Fibroblast of lung (primary cell): ENCODE measurements at regions not wholly inside any gene's neighbourhood (a gene's known extent, or its start where the extent isn't known, plus 50 kb on each side); places are given as distances from the start of the nearest gene placed in this dataset.

Experiments used
- DNase-seq, 2 donors: peaks; one replicate each; pipeline versions ENCODE4 v3.0.0 to v3.0.0-alpha.2; 2010; ENCODE audit warnings: low read depth in 2 of 2
- H2AFZ ChIP-seq: 2 replicates; pipeline ENCODE4 v1.5.1; 2012; ENCODE audit warnings: low read length, control low read depth, inconsistent platforms
- H3K27ac ChIP-seq: 2 replicates; pipeline ENCODE4 v1.5.1; 2011; ENCODE audit warnings: low read length, control low read depth; ENCODE audit not compliant: insufficient read depth
- H3K27me3 ChIP-seq: 2 replicates; pipeline ENCODE4 v1.5.1; 2011; ENCODE audit warnings: mild to moderate bottlenecking, low read length; ENCODE audit not compliant: control insufficient read depth, insufficient read depth
- H3K36me3 ChIP-seq: 2 replicates; pipeline ENCODE4 v1.5.1; 2011; ENCODE audit warnings: low read length; ENCODE audit not compliant: control insufficient read depth, insufficient read depth
- H3K4me1 ChIP-seq: 2 replicates; pipeline ENCODE4 v1.5.1; 2011; ENCODE audit warnings: low read length; ENCODE audit not compliant: control insufficient read depth, insufficient read depth; ENCODE audit errors: extremely low read depth
- H3K4me2 ChIP-seq: 2 replicates; pipeline ENCODE4 v1.5.1; 2011; ENCODE audit warnings: low read length, control low read depth; ENCODE audit not compliant: insufficient read depth; ENCODE audit errors: extremely low read depth
- H3K4me3 ChIP-seq, 4 experiments: fragments of 200-600 bp in 1 of 4; sonication (generic) in 1 of 4; replicated peaks in 1 of 4; 2 replicates each; pipeline ENCODE4 v1.5.1; 2011 to 2016; ENCODE audit warnings: low read length in 4 of 4, low read depth in 3 of 4, mild to moderate bottlenecking in 3 of 4, control low read depth in 2 of 4, inconsistent platforms in 1 of 4, mixed read lengths in 1 of 4; ENCODE audit not compliant: insufficient read depth in 1 of 4; ENCODE audit errors: control extremely low read depth in 1 of 4
- H3K79me2 ChIP-seq: 2 replicates; pipeline ENCODE4 v1.5.1; 2012; ENCODE audit warnings: mild to moderate bottlenecking, low read length, inconsistent platforms; ENCODE audit not compliant: control insufficient read depth, insufficient read depth
- H3K9ac ChIP-seq: 2 replicates; pipeline ENCODE4 v1.5.1; 2011; ENCODE audit warnings: mild to moderate bottlenecking, low read length, control low read depth; ENCODE audit not compliant: insufficient read depth
- H3K9me3 ChIP-seq: 2 replicates; pipeline ENCODE4 v1.5.1; 2012; ENCODE audit warnings: low read depth, low read length; ENCODE audit not compliant: control insufficient read depth, insufficient read depth
- H4K20me1 ChIP-seq: 2 replicates; pipeline ENCODE4 v1.5.1; 2011; ENCODE audit warnings: low read length; ENCODE audit not compliant: control insufficient read depth, insufficient read depth; ENCODE audit errors: extremely low read depth
- EZH2 ChIP-seq: IDR thresholded peaks from 2 replicates; pipeline ENCODE4 v1.5.1; 2012; ENCODE audit warnings: low read length, control low read depth, mild to moderate bottlenecking; ENCODE audit errors: missing control alignments
- TF ChIP-seq, protein P1 (sequence below), 2 donors: IDR thresholded peaks in 1 of 2; conservative IDR thresholded peaks in 1 of 2; 1 replicate in 1 of 2; 2 replicates in 1 of 2; pipeline ENCODE4 v1.5.1; 2011 to 2012; ENCODE audit warnings: low read length in 2 of 2, control low read depth in 1 of 2, inconsistent platforms in 1 of 2, low read depth in 1 of 2, mild to moderate bottlenecking in 1 of 2

DNA sequence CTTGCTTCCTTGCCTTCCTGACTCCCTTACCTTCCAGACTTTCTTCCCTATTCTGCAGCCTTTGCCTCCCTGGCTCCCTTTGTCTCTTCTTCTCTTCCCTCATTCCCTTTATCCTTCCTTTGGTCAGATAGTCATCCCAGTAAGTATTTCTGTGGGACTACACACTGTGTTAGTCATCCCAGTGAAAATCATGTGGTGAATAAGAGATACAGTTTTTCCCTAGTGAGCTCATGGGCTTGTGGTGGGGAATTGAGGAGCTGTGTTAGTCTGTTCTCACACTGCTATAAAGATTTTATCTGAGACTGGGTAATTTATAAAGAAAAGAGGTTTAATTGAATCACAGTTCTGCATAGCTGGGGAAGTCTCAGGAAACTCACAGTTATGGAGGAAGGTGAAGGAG, 109.8 kb upstream of the EDIL3 start:
- Histone ChIP-seq H4K20me1 (no peaks in the 10 kb centered on the region), H3K4me3 (no peak overlapping the region), H3K9me3 (no peaks in the 10 kb centered on the region), H3K79me2 (no peaks in the 10 kb centered on the region), H3K4me1 (no peaks in the 10 kb centered on the region), H3K9ac (no peak overlapping the region), H3K36me3 (no peaks in the 10 kb centered on the region), H3K27me3 (no peaks in the 10 kb centered on the region), H3K27ac (no peak overlapping the region), H3K4me2 (no peak overlapping the region), H2AFZ (no peak overlapping the region)
- TF ChIP-seq EZH2 = no peak
- TF ChIP-seq, protein P1, sequence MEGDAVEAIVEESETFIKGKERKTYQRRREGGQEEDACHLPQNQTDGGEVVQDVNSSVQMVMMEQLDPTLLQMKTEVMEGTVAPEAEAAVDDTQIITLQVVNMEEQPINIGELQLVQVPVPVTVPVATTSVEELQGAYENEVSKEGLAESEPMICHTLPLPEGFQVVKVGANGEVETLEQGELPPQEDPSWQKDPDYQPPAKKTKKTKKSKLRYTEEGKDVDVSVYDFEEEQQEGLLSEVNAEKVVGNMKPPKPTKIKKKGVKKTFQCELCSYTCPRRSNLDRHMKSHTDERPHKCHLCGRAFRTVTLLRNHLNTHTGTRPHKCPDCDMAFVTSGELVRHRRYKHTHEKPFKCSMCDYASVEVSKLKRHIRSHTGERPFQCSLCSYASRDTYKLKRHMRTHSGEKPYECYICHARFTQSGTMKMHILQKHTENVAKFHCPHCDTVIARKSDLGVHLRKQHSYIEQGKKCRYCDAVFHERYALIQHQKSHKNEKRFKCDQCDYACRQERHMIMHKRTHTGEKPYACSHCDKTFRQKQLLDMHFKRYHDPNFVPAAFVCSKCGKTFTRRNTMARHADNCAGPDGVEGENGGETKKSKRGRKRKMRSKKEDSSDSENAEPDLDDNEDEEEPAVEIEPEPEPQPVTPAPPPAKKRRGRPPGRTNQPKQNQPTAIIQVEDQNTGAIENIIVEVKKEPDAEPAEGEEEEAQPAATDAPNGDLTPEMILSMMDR (conservative IDR thresholded peaks at IDR 0.05 in 1 of 2, IDR thresholded peaks at IDR 0.05 in 1 of 2; ENCODE audit: low read depth in 1 of 2, low read length in 2 of 2) = no peak
- DNase-seq = peak; percentile 72 to 98

DNA sequence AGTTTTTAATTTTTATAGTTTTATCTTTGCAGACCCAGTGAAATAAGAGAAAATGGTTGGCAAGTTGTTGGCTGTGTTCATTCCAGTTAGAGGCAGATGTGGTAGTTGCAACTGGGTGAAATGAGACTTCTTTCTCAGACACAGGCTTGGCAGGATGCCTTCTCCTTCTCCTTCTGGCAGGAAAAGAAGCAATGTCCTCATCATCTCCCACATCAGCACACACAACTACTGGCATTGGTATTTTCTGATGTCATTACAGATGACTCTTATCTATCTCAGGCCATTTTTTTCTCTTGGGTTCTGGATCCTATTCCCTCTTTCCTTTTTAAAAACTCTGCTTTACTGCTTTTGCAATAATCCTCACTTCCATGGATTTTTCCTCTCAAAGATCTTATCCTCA, 103.3 kb upstream of the EDIL3 start:
- no peak overlapping the region for H3K4me2 ChIP-seq
- no peak for TF ChIP-seq EZH2
- TF ChIP-seq, protein P1 (conservative IDR thresholded peaks at IDR 0.05 in 1 of 2, IDR thresholded peaks at IDR 0.05 in 1 of 2; ENCODE audit: low read depth in 1 of 2, low read length in 2 of 2) = no peak

DNA sequence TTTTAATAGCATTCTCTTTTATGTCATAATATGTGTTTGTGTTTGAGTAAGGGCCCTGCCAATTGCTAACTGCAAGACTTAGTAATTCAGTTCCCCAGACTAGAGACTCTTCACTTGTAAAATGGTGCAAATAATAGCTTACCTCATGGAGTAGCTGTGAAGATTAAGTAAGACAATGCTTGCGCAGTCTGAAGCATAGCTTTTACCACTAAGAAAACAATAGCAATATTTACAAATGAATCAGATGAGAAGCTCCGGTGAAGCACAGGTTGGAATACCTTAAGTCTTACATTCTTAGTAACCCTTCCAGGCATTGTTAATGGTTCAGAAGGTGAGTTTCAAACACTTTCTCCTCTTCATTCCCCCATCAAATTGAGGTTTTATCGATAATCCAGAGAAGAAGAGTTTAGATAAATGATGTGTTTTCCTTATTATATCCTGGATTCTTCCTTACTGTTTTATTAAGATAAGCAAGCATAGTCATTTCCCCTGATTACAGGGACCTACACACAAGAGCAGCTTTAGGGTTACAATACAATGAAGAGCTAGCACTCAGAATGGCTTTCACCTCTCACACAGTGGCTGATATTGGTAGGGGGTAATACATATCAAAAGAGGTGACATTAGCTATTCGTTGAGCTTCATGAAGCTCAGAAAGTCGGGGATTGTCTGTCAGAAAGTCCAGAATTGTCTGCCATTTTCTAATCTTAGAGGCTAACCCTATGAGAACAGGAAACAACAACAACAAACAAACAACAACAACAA, 96.4 kb upstream of the EDIL3 start:
- no peaks in the 10 kb centered on the region for H3K36me3 ChIP-seq
- H3K9me3 ChIP-seq = no peaks in the 10 kb centered on the region
- TF ChIP-seq EZH2 = no peak
- TF ChIP-seq, protein P1 (conservative IDR thresholded peaks at IDR 0.05 in 1 of 2, IDR thresholded peaks at IDR 0.05 in 1 of 2; ENCODE audit: low read depth in 1 of 2, low read length in 2 of 2) = no peak
- no peak overlapping the region for H3K9ac ChIP-seq
- H3K4me2 ChIP-seq = no peak overlapping the region
- no peak overlapping the region for H3K4me3 ChIP-seq
- H4K20me1 ChIP-seq = no peaks in the 10 kb centered on the region
- no peak overlapping the region for H3K27ac ChIP-seq
- no peaks in the 10 kb centered on the region for H3K79me2 ChIP-seq
- H3K4me1 ChIP-seq = no peaks in the 10 kb centered on the region
- DNase-seq = peak in 1 of 2 donors; percentile 15
- no peak overlapping the region for H2AFZ ChIP-seq
- H3K27me3 ChIP-seq = no peaks in the 10 kb centered on the region

More for the DNA sequence above, 103.3 kb upstream of the EDIL3 start:
- no peak overlapping the region for H3K9ac ChIP-seq
- no peaks in the 10 kb centered on the region for H3K9me3 ChIP-seq
- peak; percentile 96 to 98 for DNase-seq
- no peaks in the 10 kb centered on the region for H4K20me1 ChIP-seq
- H3K79me2 ChIP-seq = no peaks in the 10 kb centered on the region
- no peak overlapping the region for H3K27ac ChIP-seq
- H3K36me3 ChIP-seq = no peaks in the 10 kb centered on the region
- H3K27me3 ChIP-seq = no peaks in the 10 kb centered on the region
- no peak overlapping the region for H2AFZ ChIP-seq
- no peaks in the 10 kb centered on the region for H3K4me1 ChIP-seq
- H3K4me3 ChIP-seq = no peak overlapping the region
